Transverse colon (tissue), 4 donors: ENCODE measurements at regions not wholly inside any gene's neighbourhood (a gene's known extent, or its start where the extent isn't known, plus 50 kb on each side); places are given as distances from the start of the nearest gene placed in this dataset.
A peak's percentile ranks its signal among the peaks of the same experiment; 100 is the strongest.

ENCODE experiments used
- CTCF ChIP-seq, 5 experiments: fragments of 200-600 bp in 3 of 5; fragments of 450-650 bp in 2 of 5; sonication (generic) in 3 of 5; IDR thresholded peaks; 1 replicate in 2 of 5; 2 replicates in 3 of 5; pipeline ENCODE4 v1.5.1; 2016 to 2017; ENCODE audit warnings: antibody characterized with exemption in 5 of 5, inconsistent platforms in 3 of 5, mild to moderate bottlenecking in 2 of 5, moderate library complexity in 1 of 5
- EP300 ChIP-seq: sonication (generic); formaldehyde crosslinking; IDR thresholded peaks from one replicate; pipeline ENCODE4 v1.6.1; 2017; ENCODE audit warnings: antibody characterized with exemption, low read depth
- POLR2A ChIP-seq: fragments of 450-650 bp; IDR thresholded peaks from one replicate; pipeline ENCODE4 v1.6.1; 2016; ENCODE audit warnings: antibody characterized with exemption, mild to moderate bottlenecking, moderate library complexity
- POLR2AphosphoS5 ChIP-seq, 3 donors: sonication (generic); formaldehyde crosslinking; IDR thresholded peaks; one replicate each; pipeline ENCODE4 v1.6.1; 2016; ENCODE audit warnings: antibody characterized with exemption in 3 of 3

- TF ChIP-seq CTCF (IDR thresholded peaks at IDR 0.05) = no peak
- TF ChIP-seq POLR2AphosphoS5 (IDR thresholded peaks at IDR 0.05) = peak in 1 of 3 donors; percentile 6
- TF ChIP-seq EP300 = no peak
- no peak for TF ChIP-seq POLR2A
Observed at GRCh38 chr9:28212979-28213378, 639.7 kb upstream of the C9orf72 start.
